8988T (cell line): ENCODE measurements at regions not wholly inside any gene's neighbourhood (a gene's known extent, or its start where the extent isn't known, plus 50 kb on each side); places are given as distances from the start of the nearest gene placed in this dataset.
"Not testable (repeated sequence)": the region's sequence is repeated elsewhere in the genome, so short reads cannot be mapped to it uniquely, and the experiment has no call there.

Source experiments
- DNase-seq: peaks from one replicate; pipeline ENCODE4 v3.0.0; 2011

- DNase-seq: no peak
Observed at GRCh38 chr2:176781570-176782217, 430.9 kb upstream of the HNRNPA3 start.

- DNase-seq: no peak
Observed at GRCh38 chr2:176784633-176785200, 427.9 kb upstream of the HNRNPA3 start.

GRCh38 chr2:176789751-176790150, 422.8 kb upstream of the HNRNPA3 start:
- DNase-seq: no peak

GRCh38 chr2:176790468-176790867, 422.1 kb upstream of the HNRNPA3 start:
- no peak for DNase-seq

- DNase-seq: no peak
Observed at GRCh38 chr2:176793792-176794191, 418.8 kb upstream of the HNRNPA3 start.

- DNase-seq: no peak
Observed at GRCh38 chr2:176794392-176794791, 418.2 kb upstream of the HNRNPA3 start.

- no peak for DNase-seq
Observed at GRCh38 chr2:176795823-176796222, 416.8 kb upstream of the HNRNPA3 start.

GRCh38 chr2:176796677-176797076, 415.9 kb upstream of the HNRNPA3 start:
- not testable (repeated sequence) for DNase-seq

GRCh38 chr2:176804392-176804791, 408.2 kb upstream of the HNRNPA3 start:
- no peak for DNase-seq

GRCh38 chr2:176805345-176805744, 407.2 kb upstream of the HNRNPA3 start:
- DNase-seq: no peak

GRCh38 chr2:176812246-176812775, 400.3 kb upstream of the HNRNPA3 start:
- no peak for DNase-seq

GRCh38 chr2:176813156-176813555, 399.4 kb upstream of the HNRNPA3 start:
- DNase-seq: no peak

- no peak for DNase-seq
Observed at GRCh38 chr2:176813621-176814049, 399.0 kb upstream of the HNRNPA3 start.

- no peak for DNase-seq
Observed at GRCh38 chr2:176814274-176814673, 398.3 kb upstream of the HNRNPA3 start.

GRCh38 chr2:176814740-176815367, 397.7 kb upstream of the HNRNPA3 start:
- DNase-seq: no peak

- peak; percentile 32 for DNase-seq
Observed at GRCh38 chr2:176817061-176817565, 395.5 kb upstream of the HNRNPA3 start.

GRCh38 chr2:176818076-176818475, 394.5 kb upstream of the HNRNPA3 start:
- no peak for DNase-seq

- no peak for DNase-seq
Observed at GRCh38 chr2:176818617-176819016, 394.0 kb upstream of the HNRNPA3 start.

- no peak for DNase-seq
Observed at GRCh38 chr2:176819306-176819705, 393.3 kb upstream of the HNRNPA3 start.

GRCh38 chr2:176820371-176820932, 392.1 kb upstream of the HNRNPA3 start:
- DNase-seq: no peak

GRCh38 chr2:176821350-176821749, 391.2 kb upstream of the HNRNPA3 start:
- peak; percentile 22 for DNase-seq

- DNase-seq: no peak
Observed at GRCh38 chr2:176822060-176822459, 390.5 kb upstream of the HNRNPA3 start.

GRCh38 chr2:176826356-176826755, 386.2 kb upstream of the HNRNPA3 start:
- no peak for DNase-seq
